Femur (tissue), 1 donor: ENCODE measurements at regions not wholly inside any gene's neighbourhood (a gene's known extent, or its start where the extent isn't known, plus 50 kb on each side); places are given as distances from the start of the nearest gene placed in this dataset.

ENCODE experiments used
- DNase-seq: peaks from one replicate; pipeline ENCODE4 v3.0.0-alpha.2; 2017

- no peak for DNase-seq
These were observed 414.1 kb upstream of the SALL1 start for GRCh38 chr16:51565184-51565583.

GRCh38 chr16:51562891-51563290 is 411.8 kb upstream of the SALL1 start:
- DNase-seq, result no peak

DNA sequence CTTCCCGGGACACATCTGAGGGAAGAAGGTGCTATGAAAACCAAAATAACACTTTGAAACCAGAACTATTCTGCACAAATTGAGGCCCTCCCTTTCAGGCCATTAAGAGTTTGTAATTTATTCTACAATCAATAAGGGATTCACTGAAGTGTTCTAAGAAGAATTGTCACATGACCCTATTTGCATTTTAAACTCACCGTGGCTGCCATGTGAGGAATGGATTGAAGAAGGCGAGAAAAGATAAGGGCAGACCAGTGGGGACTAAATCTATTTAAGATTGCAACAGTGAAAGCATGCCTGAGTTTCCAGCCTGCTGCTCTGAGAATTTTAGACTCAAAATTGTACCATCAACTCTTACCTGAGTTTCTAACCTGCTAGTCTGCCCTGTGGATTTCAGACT is 408.8 kb upstream of the SALL1 start:
- DNase-seq, result no peak

- DNase-seq, result no peak
These were observed 406.6 kb upstream of the SALL1 start for GRCh38 chr16:51557670-51558069.

- peak; percentile 66 for DNase-seq
These were observed 405.7 kb upstream of the SALL1 start for GRCh38 chr16:51556694-51557340.

DNA sequence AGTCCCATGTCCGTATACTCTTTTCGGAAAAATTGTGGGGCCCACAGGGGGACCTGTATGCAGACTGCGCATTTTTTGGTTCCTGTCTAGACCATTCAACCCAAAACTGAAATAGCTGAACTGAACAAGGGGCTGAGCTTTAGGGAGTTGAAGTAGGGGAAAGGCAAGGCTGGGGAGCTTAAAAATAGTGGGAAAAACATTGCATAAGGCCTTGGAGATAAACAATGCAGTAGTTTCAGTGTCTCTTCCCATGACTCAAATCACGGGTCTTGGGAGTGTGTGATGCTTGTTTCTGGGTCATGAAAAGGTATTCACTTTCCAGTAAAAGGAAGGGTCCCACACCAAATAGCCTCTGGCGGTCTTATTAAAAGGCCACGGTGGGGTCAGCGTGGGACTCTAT is 402.8 kb upstream of the SALL1 start:
- no peak for DNase-seq

GRCh38 chr16:51553314-51553713 is 402.2 kb upstream of the SALL1 start:
- no peak for DNase-seq

DNA sequence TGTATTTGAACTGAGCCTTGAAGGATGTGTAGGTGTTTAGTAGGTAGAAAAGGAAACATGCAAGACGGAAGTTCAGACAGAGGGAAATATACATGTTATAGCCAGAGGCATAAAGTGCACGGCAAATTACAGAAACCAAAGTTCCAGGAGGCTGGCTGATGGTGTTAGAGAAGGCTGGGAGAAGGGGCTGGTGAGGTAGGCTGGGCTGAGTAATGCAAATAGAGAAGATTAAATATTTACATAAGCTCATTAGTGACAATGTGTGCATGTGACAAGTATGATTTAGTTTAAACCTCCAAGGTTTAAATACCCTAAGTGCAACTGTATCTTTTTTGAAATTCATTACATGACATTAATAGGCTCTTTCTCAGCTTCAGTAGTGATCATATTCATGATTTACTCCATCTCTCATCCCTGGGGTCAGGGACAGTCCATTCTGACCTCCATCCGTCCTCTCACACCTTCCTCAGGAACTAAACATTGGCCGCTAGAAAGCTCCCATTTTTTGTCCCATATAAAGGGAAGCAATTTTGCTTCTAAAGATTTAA is 399.8 kb upstream of the SALL1 start:
- no peak for DNase-seq

- DNase-seq, result no peak
These were observed 398.8 kb upstream of the SALL1 start for GRCh38 chr16:51549836-51550235.

GRCh38 chr16:51545951-51546350 is 394.9 kb upstream of the SALL1 start:
- no peak for DNase-seq

- DNase-seq, result no peak
These were observed 393.9 kb upstream of the SALL1 start for GRCh38 chr16:51544851-51545467.

- DNase-seq, result no peak
These were observed 392.9 kb upstream of the SALL1 start for GRCh38 chr16:51543971-51544370.

GRCh38 chr16:51542981-51543815 is 392.1 kb upstream of the SALL1 start:
- peak; percentile 65 for DNase-seq

DNA sequence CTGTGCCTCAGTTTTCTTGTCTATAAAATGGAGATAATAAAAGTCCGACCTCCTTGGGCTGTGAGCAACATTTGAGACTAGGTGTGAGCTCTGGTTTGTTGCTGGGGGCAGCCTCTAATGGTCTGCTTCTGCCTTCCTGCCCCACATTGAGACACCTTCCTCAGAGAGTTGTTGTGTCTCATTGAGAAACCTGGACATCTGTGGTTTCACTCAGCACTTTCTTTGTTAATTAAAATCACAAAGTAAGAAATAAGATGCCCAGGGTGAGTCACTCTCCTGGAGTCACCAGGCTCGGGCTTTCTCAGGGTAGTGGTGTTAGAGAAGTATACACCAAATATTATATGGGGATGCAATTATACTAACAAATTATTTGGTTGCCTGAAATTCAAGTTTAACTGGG is 389.2 kb upstream of the SALL1 start:
- DNase-seq, result no peak

GRCh38 chr16:51538707-51539498 is 387.8 kb upstream of the SALL1 start:
- no peak for DNase-seq

DNA sequence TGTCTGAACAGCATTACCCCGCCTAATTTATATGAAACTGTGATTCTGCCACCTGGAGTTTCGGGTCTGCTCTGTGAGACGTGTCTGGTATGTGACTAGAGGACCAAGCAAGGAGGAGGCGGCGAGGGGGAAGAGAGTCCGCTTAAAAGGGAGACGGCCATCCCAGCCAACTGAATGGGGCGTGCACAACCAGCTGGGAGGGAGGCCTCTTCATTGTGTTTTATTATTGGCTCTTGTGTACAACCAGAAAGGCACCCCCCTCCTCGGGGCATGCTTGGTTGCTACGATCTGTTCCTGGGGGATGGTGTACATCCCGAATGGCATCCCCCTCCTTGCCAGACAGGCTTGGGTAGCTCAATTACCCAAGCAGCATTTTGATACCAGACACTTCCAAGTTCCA is 384.5 kb upstream of the SALL1 start:
- DNase-seq, result no peak

DNA sequence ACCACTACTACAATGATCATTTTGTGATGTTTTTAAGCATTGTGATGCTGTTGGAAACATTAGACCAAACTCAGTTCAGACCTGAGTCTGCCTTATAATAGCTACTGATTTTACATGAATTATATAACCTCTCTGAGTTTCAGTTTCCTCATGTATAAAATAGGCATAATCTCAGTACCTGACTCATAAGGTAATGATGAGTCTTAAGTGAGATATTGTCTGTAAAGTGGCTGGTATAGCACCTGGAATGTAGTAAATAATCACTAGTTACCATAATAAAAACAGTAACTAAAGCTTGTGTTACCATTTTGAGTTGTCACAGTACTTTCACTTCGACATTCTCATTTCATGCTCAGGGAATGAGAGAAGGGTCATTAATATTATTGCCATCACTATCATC is 381.5 kb upstream of the SALL1 start:
- DNase-seq, result no peak

DNA sequence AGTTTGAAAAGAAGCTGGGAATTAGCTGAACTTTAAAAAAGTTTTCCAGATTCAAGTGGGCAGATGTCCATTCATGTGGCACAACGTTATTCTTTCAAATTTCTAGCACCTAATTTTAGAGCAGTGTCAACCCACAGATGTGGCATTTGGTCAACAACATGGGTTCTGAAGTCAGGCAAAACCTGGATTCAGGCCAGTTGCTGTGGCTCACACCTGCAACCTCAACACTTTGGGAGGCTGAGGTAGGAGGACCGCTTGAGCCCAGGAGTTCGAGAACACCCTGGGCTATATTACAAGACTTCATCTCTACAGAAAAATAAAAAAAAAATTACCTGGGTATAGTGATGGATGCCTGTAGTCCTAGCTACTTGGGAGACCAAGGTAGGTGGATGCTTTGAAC is 380.2 kb upstream of the SALL1 start:
- DNase-seq, result no peak

DNA sequence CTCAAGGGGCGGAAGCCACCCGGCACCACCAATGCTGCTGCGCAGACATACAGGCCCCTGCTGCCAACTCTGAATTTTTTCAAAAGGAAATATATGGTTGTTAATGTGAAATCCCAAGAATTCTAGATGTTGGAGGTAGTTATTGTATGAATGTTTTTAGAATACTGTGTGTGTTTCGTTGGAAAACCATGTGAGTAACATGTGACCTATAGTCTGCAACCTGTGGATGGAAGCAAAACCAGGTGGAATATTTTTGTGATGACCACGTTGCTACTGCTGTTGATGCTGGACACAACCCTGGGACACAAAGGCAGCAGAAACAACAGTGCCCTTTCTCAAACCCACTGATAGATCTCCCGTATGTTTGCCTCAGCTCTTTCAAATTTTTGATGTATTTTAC is 376.3 kb upstream of the SALL1 start:
- DNase-seq, result no peak

GRCh38 chr16:51526621-51527020 is 375.6 kb upstream of the SALL1 start:
- DNase-seq, result no peak

DNA sequence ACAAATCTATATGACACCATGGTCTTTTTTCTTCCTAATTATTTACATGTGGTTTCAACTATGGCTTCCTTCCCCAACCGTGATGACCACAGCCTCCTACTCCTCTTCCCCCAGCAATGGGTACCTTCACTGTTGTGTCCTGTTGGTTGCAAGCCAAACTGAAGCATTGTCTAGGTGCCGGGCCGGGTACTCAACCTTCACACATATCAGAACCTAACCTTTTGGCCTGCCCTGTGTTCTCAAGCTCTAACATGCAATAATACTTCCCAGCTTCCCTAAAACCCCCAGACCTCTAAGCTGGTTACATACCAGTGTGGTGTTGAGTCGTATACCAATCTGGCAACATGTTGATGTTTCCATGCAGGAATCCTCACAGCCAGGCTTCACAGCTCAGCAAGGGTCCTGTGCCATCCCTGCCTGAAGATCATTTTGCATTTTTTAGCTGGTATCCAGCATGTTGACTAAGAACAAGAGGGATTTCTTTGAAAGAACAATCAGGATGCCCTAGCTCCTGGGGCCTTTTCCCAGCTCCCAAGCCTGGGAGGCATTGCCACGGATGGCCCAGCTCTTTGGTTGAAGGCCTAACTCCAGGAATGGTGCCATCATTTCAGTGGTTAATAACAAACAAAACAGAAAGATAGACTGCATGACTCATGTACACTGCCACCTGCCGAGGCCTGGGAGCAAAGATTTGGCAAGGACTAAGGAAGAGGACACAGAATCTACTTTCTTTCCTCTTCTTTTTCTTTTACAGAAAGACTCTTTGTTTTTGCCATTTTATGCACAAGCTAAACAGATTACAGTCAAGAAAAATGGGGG is 373.7 kb upstream of the SALL1 start:
- DNase-seq, result no peak

DNA sequence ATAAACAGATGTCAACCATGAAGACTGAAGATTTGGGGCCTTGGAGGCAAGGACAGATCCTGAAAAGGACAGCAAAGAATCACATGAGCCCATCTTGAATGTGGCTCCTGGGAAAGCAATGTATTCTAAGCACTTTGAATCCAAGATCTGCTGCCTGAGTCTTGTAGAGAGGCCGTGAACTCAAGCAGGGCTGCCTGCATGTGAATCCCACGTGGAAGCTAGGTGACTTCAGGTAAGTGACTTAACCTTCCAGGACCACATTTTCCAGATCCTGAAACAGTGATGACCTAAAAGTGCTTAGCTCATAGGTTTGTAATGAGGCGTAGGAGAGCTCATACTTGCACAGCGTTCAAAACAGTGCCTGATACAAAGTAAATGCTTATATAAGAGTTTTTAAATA is 373.0 kb upstream of the SALL1 start:
- DNase-seq, result no peak
